Esophagus muscularis mucosa (tissue), 4 donors: ENCODE measurements at regions not wholly inside any gene's neighbourhood (a gene's known extent, or its start where the extent isn't known, plus 50 kb on each side); places are given as distances from the start of the nearest gene placed in this dataset.

Source experiments
- EP300 ChIP-seq: sonication (generic); formaldehyde crosslinking; IDR thresholded peaks from one replicate; pipeline ENCODE4 v1.6.1; 2017; ENCODE audit warnings: antibody characterized with exemption
- POLR2A ChIP-seq: fragments of 450-650 bp; IDR thresholded peaks from one replicate; pipeline ENCODE4 v1.6.1; 2017; ENCODE audit warnings: antibody characterized with exemption, moderate library complexity, mild to moderate bottlenecking, low read depth
- POLR2AphosphoS5 ChIP-seq, 2 donors: sonication (generic); formaldehyde crosslinking; IDR thresholded peaks; one replicate each; pipeline ENCODE4 v1.6.1; 2017; ENCODE audit warnings: antibody characterized with exemption in 2 of 2
- TF ChIP-seq, protein P1 (sequence below), 3 experiments: fragments of 200-600 bp in 2 of 3; fragments of 450-650 bp in 1 of 3; sonication (generic) in 2 of 3; IDR thresholded peaks; one replicate each; pipeline ENCODE4 v1.5.1; 2017 to 2019; ENCODE audit warnings: antibody characterized with exemption in 3 of 3, mild to moderate bottlenecking in 2 of 3, moderate library complexity in 1 of 3

DNA sequence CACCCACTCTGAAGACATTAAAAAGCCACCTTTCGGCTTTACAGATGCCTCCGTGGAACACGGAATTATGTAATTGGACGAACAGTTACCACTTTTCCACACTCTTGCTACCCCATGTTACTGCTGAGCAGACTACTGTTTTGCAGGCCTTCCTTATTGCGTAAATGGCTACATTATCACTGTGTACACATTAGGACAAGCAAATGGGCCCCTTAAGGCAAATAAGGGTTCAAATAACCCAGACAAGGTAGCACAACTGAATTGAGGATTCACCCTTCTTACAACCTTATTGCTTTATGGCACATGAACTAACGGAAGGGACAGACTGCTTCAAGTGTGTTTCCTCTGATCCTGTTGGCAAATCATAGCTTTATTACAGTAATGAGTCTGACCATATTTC lies 832.2 kb upstream of the FANCL start:
- TF ChIP-seq, protein P1, sequence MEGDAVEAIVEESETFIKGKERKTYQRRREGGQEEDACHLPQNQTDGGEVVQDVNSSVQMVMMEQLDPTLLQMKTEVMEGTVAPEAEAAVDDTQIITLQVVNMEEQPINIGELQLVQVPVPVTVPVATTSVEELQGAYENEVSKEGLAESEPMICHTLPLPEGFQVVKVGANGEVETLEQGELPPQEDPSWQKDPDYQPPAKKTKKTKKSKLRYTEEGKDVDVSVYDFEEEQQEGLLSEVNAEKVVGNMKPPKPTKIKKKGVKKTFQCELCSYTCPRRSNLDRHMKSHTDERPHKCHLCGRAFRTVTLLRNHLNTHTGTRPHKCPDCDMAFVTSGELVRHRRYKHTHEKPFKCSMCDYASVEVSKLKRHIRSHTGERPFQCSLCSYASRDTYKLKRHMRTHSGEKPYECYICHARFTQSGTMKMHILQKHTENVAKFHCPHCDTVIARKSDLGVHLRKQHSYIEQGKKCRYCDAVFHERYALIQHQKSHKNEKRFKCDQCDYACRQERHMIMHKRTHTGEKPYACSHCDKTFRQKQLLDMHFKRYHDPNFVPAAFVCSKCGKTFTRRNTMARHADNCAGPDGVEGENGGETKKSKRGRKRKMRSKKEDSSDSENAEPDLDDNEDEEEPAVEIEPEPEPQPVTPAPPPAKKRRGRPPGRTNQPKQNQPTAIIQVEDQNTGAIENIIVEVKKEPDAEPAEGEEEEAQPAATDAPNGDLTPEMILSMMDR (IDR thresholded peaks at IDR 0.05) = no peak
- no peak for TF ChIP-seq POLR2AphosphoS5 (IDR thresholded peaks at IDR 0.05)
- TF ChIP-seq POLR2A = no peak
- TF ChIP-seq EP300 = no peak
